NCI-H69 (cell line): ENCODE measurements at regions not wholly inside any gene's neighbourhood (a gene's known extent, or its start where the extent isn't known, plus 50 kb on each side); places are given as distances from the start of the nearest gene placed in this dataset.

Experiments
- DNase-seq: peaks from one replicate; lab custom pipeline; 2025; lab: John Stamatoyannopoulos, UW

DNA sequence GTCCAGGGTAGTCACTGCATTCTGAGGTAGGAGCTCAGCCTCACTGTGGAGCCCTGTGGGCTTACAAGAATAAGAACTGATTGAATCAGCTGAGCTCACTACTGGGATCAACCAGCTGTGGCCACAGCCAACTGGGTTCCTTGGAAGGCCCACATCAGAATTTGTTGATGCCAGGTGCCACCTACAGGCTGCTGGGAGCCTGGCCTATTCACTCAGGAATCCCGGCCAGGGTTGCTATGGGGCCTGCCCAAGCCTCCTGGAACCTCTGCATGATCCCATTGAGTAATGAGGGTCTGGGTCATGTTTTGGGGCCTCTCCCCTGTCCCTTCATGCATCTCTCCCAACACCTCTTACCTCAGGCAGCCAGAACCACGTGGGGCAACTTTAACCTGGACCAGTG is 53.9 kb upstream of the KIAA1210 start:
- DNase-seq = peak; percentile 1

DNA sequence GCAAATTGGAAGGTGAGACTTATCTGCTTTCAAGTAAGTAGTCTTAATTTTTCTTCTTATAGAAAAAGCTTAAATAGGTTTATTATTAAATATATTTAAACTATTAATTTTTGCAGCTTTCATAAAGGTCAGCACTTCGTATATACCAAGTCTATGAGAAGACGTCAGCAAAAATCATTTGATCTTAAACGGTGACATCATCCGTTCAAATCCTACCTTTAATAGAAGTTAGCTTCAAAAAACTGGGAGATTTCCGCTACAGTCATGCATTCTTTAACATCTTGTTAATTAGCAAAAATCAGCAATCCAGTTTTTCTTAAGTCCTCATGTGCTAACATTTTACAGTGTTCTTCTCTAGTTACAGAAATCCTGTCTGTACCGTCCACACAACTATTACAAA is 49.9 kb upstream of the PGRMC1 start:
- no peak for DNase-seq
